ENCODE measurements at regions not wholly inside any gene's neighbourhood (a gene's known extent, or its start where the extent isn't known, plus 50 kb on each side); places are given as distances from the start of the nearest gene placed in this dataset.

DNA sequence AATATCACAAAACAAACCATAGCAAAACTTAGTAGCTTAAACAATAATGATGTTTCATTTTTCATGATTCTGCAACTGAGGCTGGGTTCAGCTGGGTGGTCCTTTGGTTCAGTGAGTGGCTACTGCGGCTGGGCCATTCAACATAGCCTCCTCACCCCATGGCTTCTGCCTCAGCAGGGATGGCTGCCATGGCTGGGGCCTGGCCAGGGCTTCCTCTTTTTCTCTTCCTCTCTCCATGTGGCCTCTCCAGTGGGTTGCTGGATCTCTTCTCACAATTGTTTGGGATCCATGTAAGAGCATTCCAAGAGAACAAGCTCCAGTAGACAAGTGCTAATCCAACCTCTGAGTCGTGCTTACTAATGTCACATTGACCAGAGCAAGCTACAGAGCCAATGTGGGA is 248.6 kb upstream of the PLET1 start:
- TF ChIP-seq, protein P1, sequence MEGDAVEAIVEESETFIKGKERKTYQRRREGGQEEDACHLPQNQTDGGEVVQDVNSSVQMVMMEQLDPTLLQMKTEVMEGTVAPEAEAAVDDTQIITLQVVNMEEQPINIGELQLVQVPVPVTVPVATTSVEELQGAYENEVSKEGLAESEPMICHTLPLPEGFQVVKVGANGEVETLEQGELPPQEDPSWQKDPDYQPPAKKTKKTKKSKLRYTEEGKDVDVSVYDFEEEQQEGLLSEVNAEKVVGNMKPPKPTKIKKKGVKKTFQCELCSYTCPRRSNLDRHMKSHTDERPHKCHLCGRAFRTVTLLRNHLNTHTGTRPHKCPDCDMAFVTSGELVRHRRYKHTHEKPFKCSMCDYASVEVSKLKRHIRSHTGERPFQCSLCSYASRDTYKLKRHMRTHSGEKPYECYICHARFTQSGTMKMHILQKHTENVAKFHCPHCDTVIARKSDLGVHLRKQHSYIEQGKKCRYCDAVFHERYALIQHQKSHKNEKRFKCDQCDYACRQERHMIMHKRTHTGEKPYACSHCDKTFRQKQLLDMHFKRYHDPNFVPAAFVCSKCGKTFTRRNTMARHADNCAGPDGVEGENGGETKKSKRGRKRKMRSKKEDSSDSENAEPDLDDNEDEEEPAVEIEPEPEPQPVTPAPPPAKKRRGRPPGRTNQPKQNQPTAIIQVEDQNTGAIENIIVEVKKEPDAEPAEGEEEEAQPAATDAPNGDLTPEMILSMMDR (conservative IDR thresholded peaks at IDR 0.05 in 1 of 2, IDR thresholded peaks at IDR 0.05 in 1 of 2; ENCODE audit: extremely low read depth in 1 of 2, insufficient read depth in 1 of 2, low read depth in 1 of 2, low read length in 2 of 2): no peak
- no peak for TF ChIP-seq EZH2 (IDR thresholded peaks at IDR 0.05; ENCODE audit: borderline replicate concordance, low read length)
